Activated CD4-positive, alpha-beta T cell treated with anti-CD3 and anti-CD28 coated beads for 48 hours (primary cell): ENCODE measurements at regions not wholly inside any gene's neighbourhood (a gene's known extent, or its start where the extent isn't known, plus 50 kb on each side); places are given as distances from the start of the nearest gene placed in this dataset.

ENCODE experiments used
- DNase-seq: peaks from one replicate; pipeline ENCODE4 v3.0.0-alpha.2; 2020

- DNase-seq = no peak
These were observed 156.0 kb upstream of the RARB start for GRCh38 chr3:25272090-25272489.

- no peak for DNase-seq
These were observed 154.4 kb upstream of the RARB start for GRCh38 chr3:25273582-25274171.

DNA sequence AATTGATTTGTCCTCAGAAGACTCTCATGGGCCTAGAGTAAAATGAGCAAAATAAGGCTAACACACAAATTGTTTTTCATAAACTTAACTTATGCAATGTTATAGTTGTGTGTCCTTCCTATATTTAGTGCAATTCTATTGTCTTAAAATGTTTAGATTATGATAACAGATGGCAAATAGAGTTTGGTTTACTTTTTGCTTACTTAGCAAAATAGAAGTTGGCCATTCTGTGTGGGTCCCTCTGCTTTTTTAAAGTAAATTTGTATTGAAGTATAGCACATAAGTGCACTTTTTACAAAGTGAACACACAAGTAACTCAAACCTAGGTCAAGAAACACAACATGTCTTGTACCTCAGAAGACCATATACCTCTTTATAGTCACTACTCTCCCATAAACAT lies 150.6 kb upstream of the RARB start:
- DNase-seq = no peak

- no peak for DNase-seq
These were observed 146.9 kb upstream of the RARB start for GRCh38 chr3:25281041-25281731.

GRCh38 chr3:25281732-25282126 lies 146.3 kb upstream of the RARB start:
- DNase-seq = no peak

DNA sequence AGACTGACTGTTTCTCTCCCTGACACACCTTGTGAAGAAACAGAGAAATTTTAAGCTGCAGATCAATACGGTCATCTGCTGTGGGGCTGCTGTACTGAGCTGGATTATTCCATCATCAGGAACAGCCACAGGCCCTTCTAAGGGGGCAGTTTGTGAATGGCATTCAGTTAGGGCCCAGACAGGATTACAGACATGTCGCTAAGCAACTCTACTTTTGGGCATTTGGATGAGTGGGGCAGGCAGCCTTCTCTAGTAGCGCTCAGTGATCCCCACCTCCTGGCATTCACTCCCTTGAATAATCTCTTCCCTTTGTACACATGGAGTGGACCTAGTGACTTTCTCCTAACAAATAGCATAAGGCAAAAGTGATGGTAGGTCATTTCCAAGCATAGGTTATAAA lies 144.4 kb upstream of the RARB start:
- DNase-seq = no peak

DNA sequence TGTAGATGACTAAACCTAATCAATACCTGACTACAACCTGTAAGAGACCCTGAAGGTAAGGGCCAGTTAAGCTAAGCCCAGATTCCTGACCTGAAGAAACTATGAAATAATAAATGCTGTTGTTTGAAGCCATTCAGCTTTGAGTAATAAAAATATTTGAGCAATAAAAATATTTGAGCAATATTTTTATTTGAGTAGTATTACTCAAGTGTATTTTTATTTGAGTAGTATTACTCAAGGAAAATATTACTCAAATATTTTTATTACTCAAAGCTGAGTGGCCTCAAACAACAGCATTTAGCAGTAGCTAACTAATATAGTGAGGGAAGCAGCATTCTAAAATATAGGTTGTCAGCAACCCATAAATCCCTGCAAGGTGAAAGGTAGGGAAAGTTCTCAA lies 143.8 kb upstream of the RARB start:
- no peak for DNase-seq

DNA sequence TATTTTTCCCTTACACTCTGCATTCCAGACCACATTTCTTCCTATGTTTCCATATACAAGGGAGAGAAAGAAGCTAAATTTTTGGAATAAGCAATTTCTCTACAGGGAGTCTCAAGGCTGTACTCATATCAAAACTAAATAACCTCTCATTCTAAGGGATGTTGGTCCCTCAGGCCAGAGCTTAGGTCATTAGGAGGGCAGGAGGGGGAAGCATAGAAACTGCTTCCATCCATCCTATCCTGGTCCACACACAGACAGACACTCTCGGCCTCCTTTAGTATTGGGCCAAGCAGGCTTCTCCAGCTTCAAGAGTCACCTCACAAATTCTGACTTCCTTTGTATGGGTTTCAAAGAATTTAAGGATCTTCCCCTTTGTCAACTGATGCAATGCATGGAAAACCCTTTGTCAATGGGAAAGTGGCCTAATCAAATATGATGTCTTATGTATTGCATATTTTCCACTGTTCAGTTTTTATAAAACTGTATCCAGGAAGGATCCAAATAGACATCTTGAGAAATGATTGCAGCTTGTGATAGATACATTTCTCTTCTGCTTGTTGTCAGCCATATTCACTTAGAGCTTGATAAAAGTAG lies 140.7 kb upstream of the RARB start:
- no peak for DNase-seq

DNA sequence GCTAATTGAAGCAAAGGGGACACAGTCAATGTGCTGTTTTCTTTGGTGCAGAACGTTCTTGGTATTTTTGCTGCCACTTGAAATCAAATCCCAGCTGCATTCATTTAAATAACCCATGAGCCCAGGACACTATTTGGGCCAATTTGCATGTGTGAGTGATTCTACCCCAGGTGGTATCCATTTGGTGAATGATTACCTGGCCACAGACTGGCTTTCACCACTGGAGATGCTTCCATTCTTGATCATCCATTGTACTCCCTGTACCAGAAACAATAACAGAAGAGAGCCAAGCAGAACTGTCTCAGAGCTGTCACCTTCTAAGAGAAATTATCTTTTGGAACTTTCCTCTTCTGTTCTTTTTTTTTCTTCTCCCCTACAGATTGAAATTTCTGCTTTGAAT lies 139.7 kb upstream of the RARB start:
- DNase-seq = no peak

GRCh38 chr3:25289156-25289555 lies 138.9 kb upstream of the RARB start:
- DNase-seq = no peak

DNA sequence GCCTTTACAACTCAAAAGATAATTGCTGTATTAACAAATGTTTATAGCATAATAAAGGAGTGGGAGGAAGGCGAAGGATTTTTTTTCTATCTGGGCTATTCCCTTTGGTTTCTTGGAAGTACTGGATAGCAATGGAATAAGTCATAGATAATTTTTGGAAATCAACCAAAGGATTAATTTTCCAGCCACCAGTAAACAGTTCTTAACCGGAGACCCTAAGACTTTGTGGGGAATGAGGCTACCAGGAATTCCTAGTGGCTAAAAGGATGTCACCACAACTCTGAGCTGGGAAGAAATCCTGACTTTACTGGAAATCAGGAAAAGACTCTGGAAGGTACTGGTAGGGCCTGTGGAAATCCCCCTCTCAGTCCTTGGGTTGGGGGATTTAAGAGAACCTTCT lies 138.4 kb upstream of the RARB start:
- no peak for DNase-seq

GRCh38 chr3:25291481-25291905 lies 136.6 kb upstream of the RARB start:
- DNase-seq = no peak

DNA sequence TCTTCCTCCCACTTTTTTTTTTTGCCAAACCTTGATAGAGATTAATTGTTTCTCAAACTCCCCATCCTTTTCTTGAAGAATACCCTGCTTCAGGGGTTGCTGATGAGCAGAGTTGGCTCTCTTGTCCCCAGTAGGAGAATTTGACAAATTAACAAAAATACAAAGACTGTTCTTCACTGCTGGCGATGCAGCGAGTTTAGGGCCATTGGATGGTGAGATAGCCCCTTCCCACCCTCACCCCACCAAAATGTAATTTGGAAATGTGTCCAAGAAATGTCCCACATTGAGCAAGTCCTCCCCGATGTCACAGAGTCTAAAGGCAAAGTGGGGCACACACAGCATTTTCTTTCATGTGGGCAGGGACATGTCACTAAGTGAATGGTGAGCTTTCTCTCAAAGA lies 136.0 kb upstream of the RARB start:
- DNase-seq = no peak

DNA sequence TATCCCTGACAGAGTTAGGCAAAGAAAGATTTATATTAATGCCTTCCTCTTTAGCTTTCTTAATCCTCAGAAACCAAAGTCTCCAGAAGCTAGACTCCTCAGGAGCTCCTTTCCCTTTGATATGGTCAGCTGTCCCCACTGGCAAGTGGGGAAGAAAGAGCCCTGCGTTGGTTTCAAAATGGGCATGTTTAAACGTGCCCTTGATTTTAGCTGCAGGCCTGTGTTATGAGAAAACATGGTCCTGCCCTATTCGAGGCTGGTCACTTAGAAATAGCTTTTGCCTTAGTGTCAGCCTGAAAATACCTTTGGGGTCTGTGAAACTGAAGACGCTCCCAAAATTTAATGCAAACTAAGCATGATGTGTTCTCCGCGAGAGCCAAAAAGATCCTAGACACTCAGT lies 135.5 kb upstream of the RARB start:
- no peak for DNase-seq

GRCh38 chr3:25293736-25294135 lies 134.3 kb upstream of the RARB start:
- no peak for DNase-seq

- DNase-seq = no peak
These were observed 133.8 kb upstream of the RARB start for GRCh38 chr3:25294169-25294805.

DNA sequence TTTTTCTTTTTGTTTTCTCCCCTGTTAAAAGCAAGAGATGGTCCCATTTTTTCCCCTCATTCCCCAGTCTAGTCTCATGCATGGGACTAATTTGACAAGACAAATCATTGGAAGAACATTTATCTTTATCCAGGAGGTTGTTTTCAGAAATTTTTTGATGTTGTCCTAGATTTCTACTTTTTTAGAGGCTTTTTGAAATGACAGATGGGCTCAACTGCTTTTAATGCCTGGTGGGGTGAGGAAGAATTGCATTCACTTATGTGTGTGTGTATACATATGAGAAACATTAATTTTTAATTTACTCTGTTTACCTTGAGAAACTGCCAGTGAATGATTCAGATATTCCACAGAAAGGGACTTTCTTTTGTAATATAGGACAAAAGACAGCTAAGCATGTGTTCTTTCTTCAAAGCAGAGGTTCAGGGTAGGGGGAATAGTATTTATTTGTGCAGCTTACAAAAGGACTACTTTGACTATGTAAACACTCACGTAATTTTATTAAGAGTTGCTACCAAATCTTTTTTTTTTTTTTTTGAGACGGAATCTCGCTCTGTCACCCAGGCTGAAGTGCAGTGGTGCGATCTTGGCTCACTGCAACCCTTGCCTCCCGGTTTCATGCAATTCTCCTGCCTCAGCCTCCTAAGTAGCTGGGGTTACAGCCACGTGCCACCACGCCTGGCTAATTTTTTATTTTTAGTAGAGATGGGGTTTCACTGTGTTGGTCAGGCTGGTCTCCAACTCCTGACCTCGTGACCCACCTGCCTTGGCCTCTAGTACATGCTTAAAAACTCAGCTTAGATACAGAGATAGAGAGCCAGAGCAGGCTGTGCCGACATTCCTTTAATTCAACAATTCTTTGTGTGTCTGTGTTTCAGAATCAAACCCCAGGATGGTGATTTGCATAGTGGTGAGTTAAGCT lies 130.1 kb upstream of the RARB start:
- no peak for DNase-seq

DNA sequence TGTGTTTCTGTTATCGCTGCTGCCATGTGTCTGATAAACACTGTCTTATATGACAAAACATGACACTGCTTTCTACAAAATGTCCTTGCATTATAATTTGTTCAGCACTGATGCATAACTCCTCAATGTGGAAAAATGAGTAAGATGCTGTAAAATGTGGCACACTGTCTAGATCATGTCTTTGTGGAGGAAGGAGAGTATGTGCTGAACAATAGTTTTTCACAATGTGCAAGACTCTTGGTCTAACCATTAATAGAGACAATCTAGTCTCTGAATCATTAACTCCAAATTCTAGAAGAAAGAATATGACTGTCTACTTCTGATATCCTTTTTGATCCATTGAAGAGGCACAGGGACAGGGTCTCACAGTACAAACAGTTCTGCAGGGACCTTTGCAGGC lies 127.9 kb upstream of the RARB start:
- no peak for DNase-seq

GRCh38 chr3:25304916-25305315 lies 123.1 kb upstream of the RARB start:
- DNase-seq = no peak

- DNase-seq = no peak
These were observed 122.0 kb upstream of the RARB start for GRCh38 chr3:25306066-25306465.

DNA sequence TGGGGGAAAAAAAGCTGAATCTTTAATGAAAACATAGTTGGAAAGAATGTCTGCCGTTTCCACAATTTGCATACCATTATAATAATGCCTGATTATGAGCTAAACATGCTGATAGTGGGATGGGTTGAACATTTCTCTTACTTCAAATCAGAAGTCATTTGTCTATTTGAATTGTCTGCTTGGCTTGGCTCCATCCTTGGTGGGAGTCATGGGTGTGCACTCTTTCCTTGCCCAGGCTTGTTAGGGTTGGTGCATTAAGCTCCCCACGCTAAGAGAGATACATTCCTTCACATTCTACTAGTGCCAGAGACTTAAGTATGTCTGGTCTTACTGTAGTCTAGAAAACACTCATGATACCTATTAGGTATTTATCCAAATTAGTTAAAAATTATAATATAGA lies 121.4 kb upstream of the RARB start:
- no peak for DNase-seq

- DNase-seq = no peak
These were observed 114.8 kb upstream of the RARB start for GRCh38 chr3:25313286-25313685.
